ENCODE measurements at regions not wholly inside any gene's neighbourhood (a gene's known extent, or its start where the extent isn't known, plus 50 kb on each side); places are given as distances from the start of the nearest gene placed in this dataset.
"Not testable (repeated sequence)": the region's sequence is repeated elsewhere in the genome, so short reads cannot be mapped to it uniquely, and the experiment has no call there.

DNA sequence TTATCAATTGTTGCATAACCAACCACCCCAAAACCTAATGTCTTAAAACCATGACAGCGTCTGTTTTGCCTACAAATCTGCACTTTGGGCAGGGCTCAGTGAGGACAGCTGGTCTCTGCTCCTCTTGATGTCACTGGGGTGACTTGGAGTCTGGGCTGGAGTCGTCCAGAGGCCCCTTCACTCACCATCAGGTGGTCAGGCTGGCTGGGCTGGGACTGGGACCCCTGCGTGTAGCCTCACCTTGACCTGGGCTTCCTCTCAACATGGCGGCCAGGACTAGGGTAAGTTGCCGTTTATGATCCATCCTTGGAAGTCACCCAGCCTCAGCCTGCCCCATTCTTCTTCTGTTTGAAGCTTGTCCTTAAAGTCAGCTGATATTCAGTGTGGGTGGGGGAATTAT lies 116.8 kb upstream of the NKX1-1 start:
- peaks cover 3% of the 10 kb centered on the region for H3K36me3 Mint-ChIP-seq (ENCODE audit: low read depth)
- TF ChIP-seq, protein P1, sequence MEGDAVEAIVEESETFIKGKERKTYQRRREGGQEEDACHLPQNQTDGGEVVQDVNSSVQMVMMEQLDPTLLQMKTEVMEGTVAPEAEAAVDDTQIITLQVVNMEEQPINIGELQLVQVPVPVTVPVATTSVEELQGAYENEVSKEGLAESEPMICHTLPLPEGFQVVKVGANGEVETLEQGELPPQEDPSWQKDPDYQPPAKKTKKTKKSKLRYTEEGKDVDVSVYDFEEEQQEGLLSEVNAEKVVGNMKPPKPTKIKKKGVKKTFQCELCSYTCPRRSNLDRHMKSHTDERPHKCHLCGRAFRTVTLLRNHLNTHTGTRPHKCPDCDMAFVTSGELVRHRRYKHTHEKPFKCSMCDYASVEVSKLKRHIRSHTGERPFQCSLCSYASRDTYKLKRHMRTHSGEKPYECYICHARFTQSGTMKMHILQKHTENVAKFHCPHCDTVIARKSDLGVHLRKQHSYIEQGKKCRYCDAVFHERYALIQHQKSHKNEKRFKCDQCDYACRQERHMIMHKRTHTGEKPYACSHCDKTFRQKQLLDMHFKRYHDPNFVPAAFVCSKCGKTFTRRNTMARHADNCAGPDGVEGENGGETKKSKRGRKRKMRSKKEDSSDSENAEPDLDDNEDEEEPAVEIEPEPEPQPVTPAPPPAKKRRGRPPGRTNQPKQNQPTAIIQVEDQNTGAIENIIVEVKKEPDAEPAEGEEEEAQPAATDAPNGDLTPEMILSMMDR (conservative IDR thresholded peaks at IDR 0.05), result no peak
- no peak overlapping the region for H3K27ac Mint-ChIP-seq (ENCODE audit: unreplicated experiment)
- peaks cover 8% of the 10 kb centered on the region for H3K9me3 Mint-ChIP-seq
- peaks cover 18% of the 10 kb centered on the region for H3K4me1 Mint-ChIP-seq
- DNase-seq (ENCODE audit: low read depth, low spot score), result no peak
- H3K27me3 Mint-ChIP-seq (ENCODE audit: low read depth), result peaks cover 46% of the 10 kb centered on the region
- H3K4me3 Mint-ChIP-seq, result no peak overlapping the region

DNA sequence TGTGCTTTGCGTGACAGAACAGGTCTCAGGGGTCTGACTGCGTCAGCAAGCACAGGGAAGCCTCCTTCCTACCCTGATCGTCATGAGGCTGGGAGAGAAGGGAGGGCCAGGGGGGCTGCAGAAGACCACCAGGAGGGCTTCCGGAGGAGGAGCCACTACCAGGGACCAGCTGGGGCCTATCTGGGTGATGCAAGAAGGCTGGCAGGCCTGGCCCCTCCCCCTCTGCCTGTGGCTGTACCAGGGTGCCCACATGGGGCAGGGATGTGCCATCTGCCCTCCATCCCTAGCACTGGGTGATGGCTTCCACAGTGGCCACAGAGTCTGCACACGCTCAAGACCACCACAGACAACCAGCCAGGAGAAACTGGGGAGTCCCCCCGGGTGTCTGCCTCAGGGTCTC lies 116.4 kb upstream of the NKX1-1 start:
- H3K27me3 Mint-ChIP-seq (ENCODE audit: low read depth), result peaks cover 41% of the 10 kb centered on the region
- no peak for DNase-seq (ENCODE audit: low read depth, low spot score)

DNA sequence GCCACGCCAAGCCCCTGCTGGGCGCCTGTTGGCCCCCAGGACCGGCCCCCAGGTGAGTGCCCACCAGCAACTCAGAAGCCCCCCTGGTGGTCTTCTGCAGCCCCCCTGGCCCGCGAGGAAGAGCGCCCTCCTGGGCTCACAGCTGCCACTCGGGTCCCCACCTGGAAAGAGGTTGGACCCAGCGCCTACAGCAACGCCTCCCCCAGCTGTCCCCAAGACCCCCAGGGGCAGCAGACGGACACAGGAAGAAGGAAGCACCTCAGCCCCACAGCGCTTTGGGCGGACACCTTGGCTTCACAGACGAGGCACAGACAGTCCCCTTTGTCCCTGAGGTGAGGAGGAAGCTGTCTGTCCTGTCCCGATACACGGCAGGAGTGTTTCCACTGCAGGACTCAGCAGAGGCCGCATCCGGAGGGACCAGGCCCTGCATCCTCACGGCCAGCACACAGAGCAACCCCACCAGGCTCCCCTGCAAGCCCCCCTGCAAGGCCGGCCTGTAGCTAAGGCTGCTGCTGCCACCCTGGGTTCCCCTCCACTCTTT lies 115.6 kb upstream of the NKX1-1 start:
- peaks cover 8% of the 10 kb centered on the region for H3K9me3 Mint-ChIP-seq

More for the DNA sequence above, 116.4 kb upstream of the NKX1-1 start:
- Mint-ChIP-seq H3K36me3 (ENCODE audit: low read depth) (peaks cover 3% of the 10 kb centered on the region), H3K9me3 (peaks cover 8% of the 10 kb centered on the region), H3K4me3 (no peak overlapping the region), H3K4me1 (peaks cover 18% of the 10 kb centered on the region), H3K27ac (ENCODE audit: unreplicated experiment) (no peak overlapping the region)
- TF ChIP-seq, protein P1 (conservative IDR thresholded peaks at IDR 0.05), result no peak

DNA sequence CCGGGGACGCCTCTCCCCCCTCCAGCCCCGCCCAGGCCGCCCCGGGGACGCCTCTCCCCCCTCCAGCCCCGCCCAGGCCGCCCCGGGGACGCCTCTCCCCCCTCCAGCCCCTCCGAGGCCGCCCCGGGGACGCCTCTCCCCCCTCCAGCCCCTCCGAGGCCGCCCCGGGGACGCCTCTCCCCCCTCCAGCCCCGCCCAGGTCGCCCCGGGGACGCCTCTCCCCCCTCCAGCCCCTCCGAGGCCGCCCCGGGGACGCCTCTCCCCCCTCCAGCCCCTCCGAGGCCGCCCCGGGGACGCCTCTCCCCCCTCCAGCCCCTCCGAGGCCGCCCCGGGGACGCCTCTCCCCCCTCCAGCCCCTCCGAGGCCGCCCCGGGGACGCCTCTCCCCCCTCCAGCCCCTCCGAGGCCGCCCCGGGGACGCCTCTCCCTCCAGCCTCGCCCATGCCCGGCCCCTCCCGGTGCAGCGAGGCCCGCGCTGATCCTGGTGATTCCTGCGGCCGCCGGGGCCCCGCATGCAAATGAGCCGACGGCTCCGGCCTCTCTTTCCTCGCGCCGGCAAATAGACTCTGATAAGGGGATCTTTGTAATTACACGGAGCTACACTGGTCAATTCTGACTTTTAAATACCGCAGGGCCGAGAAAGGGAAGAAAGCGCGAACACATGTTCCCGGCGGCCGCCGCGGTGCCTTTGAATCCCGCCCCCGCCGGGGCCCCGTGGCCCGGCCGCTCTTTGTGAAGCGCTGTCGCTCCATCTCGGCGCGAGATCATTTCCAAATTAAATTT lies 114.7 kb upstream of the NKX1-1 start:
- not testable (repeated sequence) for H3K36me3 Mint-ChIP-seq (ENCODE audit: low read depth); H3K9me3 Mint-ChIP-seq; H3K27ac Mint-ChIP-seq (ENCODE audit: unreplicated experiment)
- H3K4me3 Mint-ChIP-seq, result peak overlapping the region; percentile 72
- DNase-seq (ENCODE audit: low read depth, low spot score), result peak; percentile 39
- H3K4me1 Mint-ChIP-seq, result peaks cover 18% of the 10 kb centered on the region
- H3K27me3 Mint-ChIP-seq (ENCODE audit: low read depth), result peaks cover 30% of the 10 kb centered on the region

More for the DNA sequence above, 115.6 kb upstream of the NKX1-1 start:
- Mint-ChIP-seq H3K36me3 (ENCODE audit: low read depth) (peaks cover 3% of the 10 kb centered on the region), H3K27me3 (ENCODE audit: low read depth) (peaks cover 34% of the 10 kb centered on the region), H3K27ac (ENCODE audit: unreplicated experiment) (no peak overlapping the region), H3K4me3 (no peak overlapping the region), H3K4me1 (peaks cover 18% of the 10 kb centered on the region)
- TF ChIP-seq, protein P1 (conservative IDR thresholded peaks at IDR 0.05), result no peak
- no peak for DNase-seq (ENCODE audit: low read depth, low spot score)

DNA sequence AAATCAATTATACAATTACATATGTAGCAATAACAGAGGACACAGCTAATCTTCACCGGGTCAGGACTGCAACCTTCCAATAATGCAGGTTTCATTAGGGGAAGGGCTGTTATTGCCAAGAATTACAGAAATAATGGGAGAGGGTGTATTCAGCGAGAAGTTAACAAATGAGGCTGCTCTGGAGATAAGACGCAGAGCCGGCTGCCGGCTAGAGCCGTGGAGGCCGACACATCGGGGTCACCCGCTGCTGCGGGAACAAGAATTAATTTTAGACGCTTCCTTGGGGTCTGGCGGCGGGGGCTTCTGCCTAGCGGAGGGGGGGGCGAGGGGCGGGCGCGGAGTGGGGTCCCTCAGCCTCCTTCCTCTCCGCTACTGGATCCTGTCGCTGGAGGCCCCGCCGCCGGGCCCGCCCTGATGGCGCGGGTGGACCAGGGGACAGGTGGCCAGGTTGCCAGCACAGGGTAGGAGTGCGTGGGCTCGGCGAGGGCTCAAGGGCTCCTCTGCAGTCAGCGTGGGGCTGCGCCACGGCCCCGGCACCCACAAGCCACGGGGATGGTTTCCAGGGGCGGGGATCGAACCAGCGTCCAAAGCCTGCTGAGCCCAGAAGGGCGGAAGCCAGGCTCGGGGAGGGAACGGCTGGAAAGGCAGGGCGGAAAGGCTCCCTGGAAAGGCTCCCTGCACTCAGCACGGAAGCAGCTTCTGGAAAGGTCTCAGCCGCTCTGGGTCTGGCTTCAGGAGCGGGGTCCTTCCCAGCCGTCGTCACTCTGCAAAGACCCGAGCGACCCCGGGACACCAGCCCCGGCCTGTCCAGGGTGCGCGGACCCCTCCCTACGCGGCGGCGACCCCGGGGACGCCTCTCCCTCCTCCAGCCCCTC lies 113.8 kb upstream of the NKX1-1 start:
- Mint-ChIP-seq H3K4me3 (peak overlapping the region; percentile 3), H3K4me1 (peaks cover 18% of the 10 kb centered on the region), H3K9me3 (no peaks in the 10 kb centered on the region)

More for the DNA sequence above, 113.8 kb upstream of the NKX1-1 start:
- Mint-ChIP-seq H3K27ac (ENCODE audit: unreplicated experiment) (no peak overlapping the region), H3K27me3 (ENCODE audit: low read depth) (peaks cover 20% of the 10 kb centered on the region), H3K36me3 (ENCODE audit: low read depth) (no peaks in the 10 kb centered on the region)
- TF ChIP-seq, protein P1 (conservative IDR thresholded peaks at IDR 0.05), result no peak
- no peak for DNase-seq (ENCODE audit: low read depth, low spot score)

Data from neural crest cell (in vitro differentiated cells).